NCI-H82 (cell line): ENCODE measurements at regions not wholly inside any gene's neighbourhood (a gene's known extent, or its start where the extent isn't known, plus 50 kb on each side); places are given as distances from the start of the nearest gene placed in this dataset.
"Not testable (repeated sequence)": the region's sequence is repeated elsewhere in the genome, so short reads cannot be mapped to it uniquely, and the experiment has no call there.

Experiments used
- DNase-seq: peaks from one replicate; lab custom pipeline; 2025; lab: John Stamatoyannopoulos, UW

DNA sequence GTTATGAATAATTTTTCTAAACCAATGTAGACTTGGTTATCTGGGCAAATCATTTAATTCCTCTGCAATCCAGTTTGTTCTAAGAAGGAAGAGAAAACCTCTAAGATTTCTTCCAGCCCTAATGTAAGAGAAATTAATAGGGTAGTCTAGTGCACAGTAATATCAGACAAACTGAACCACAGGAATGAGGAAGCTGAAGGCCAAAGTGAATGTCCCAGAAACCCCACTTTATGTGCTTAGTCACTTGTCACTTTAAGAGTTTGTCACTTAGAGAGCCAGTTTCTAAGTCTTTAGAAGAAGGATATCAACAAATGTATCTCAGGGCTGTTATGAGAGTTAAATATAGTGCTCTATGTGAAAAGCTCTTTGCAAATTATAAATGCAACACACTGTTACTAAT lies 750.6 kb downstream of the DIAPH3 start:
- DNase-seq, result no peak

DNA sequence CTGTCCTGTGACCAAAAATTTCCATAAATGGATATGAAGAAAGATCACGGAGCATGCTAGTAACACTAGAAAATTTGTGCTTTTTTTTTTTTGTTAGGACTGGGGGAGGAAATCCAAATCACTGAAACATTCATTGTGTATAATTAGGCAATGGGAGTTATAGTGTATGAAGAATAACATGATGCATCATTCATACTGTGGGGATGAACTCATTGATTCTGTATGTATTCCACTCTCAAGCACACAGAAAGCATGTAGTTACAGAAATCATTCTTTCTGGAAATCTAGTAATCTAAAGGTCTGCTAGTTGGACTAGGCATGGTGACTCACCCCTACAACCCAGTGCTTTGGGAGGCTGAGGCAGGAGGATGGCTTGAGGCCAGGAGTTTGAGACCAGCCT lies 749.7 kb downstream of the DIAPH3 start:
- DNase-seq, result no peak

- no peak for DNase-seq
Measured at GRCh38 chr13:59415498-59415897, 748.2 kb downstream of the DIAPH3 start.

DNA sequence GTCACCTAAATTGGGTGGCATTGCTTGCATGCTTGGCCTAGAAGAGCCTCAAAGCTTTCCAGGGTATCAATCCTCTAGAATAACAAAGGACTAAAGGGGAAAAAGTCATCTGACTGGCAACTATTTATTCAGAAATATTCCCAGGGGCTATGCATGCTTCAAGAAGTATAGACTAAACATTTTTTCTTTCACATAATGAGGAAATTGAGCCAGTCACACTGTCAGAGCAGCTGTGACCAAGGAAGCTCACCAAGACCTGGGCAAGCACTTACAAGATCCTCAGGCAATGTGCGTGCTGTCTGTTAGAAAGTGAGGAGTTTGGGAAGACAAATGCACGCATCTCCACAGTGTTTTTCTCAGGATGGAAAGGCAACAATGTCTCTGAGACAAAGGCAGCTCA lies 747.2 kb downstream of the DIAPH3 start:
- DNase-seq, result no peak

DNA sequence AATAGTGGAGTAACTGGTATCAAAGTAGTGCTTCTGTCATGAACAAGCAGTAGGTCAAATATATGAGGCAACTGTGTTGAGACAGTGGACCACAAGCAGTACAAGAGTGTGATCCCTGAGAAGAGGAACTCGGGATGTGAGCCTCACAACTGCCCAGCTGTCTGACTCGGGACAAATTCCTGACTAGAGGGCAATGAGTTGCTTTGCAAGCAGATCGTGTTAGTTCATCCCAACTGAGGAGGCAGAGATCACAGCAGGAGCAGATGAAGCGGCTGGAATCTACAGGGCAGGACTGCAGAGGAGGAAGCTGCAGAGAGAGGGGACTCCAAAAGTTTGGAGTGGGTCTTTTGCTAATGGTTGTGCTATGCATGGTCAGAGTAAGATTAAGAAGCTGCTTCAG lies 741.1 kb downstream of the DIAPH3 start:
- DNase-seq, result no peak

- DNase-seq, result no peak
Measured at GRCh38 chr13:59423708-59424340, 739.9 kb downstream of the DIAPH3 start.

DNA sequence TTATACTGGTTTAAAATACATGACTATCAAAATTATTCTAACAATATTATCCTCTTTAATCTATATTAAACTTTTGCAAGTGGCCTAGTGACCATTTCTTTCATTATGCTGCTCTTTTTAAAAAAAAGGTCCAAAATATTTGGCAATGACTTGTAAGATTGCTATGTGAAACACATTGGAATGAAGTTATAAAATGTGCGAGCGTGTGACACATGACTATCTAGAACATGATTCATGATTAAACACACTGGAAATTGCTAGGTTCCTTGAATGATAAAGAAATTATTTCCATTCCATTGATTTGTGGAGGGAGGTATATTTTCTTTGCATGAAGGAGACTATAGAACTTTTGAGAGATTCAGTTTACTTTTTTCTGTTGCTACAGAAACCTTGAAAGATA lies 739.1 kb downstream of the DIAPH3 start:
- DNase-seq, result no peak

- no peak for DNase-seq
Measured at GRCh38 chr13:59425211-59425741, 738.5 kb downstream of the DIAPH3 start.

DNA sequence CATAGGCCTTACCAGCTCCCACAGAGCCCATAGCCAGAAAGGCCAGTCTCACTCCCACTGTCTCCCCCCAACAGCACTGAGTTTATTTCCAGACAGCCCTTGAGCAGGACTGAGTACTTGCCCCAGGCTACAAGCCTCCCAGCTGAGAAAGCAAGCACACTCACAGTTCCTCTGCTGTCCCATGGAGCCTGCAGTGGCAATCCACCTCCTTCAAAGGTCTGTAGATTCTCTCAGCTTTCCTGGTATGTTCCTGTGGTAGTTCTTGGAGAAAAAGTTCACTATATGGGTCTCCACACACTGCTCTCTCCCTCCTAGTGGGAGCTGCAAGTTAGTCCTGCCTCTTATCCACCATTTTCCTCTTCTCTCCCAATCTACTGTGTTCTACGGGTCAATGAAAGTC lies 728.7 kb downstream of the DIAPH3 start:
- no peak for DNase-seq

DNA sequence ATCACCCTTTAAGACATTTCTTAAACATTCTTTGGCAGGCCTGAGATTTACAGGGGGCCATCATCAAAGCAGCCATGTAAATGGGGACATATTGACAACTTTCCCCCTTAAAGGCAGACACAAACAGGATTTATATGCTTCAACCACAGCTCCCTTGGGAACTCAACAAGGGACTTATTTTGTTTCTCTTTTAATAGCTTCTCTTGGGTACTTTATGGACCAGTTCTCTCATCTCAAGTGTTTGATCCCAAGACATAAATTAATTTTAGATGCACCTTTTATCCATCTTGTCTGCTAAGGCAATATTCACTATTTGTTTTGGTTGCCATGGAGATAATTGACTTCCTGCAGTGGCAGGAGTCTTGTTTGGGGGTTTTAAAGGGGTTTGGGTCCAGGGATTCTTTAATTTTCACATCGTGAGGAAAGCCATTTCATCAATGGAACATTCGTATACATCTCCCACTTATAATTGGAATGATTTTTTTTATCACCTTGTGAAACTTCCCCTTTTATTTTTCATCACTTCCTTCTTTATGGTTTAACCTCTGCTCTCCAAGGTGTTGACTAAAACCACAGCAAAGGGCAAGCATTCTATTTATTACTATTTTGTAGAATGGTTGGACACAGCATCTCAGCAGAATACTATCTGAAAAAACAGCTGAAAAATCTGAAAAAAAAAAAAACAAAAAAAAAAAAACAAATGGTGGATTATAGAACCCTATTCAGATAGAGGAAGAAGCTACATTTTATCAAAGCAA lies 726.0 kb downstream of the DIAPH3 start:
- peak; percentile 24 for DNase-seq

GRCh38 chr13:59439776-59440428 lies 723.8 kb downstream of the DIAPH3 start:
- DNase-seq, result no peak

DNA sequence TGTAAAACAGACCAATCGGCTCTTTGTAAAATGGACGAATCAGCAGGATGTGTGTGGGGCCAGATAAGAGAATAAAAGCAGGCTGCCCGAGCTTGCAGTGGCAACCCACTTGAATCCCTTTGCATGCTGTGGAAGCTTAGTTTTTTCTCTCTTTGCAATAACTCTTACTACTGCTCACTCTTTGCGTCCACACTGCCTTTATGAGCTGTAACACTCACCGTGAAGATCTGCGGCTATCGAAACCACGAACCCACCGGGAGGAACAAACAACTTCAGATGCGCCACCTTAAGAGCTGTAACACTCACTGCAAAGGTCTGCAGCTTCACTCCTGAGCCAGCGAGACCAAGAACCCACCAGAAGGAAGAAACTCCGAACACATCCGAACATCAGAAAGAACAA lies 722.7 kb downstream of the DIAPH3 start:
- DNase-seq, result not testable (repeated sequence)

DNA sequence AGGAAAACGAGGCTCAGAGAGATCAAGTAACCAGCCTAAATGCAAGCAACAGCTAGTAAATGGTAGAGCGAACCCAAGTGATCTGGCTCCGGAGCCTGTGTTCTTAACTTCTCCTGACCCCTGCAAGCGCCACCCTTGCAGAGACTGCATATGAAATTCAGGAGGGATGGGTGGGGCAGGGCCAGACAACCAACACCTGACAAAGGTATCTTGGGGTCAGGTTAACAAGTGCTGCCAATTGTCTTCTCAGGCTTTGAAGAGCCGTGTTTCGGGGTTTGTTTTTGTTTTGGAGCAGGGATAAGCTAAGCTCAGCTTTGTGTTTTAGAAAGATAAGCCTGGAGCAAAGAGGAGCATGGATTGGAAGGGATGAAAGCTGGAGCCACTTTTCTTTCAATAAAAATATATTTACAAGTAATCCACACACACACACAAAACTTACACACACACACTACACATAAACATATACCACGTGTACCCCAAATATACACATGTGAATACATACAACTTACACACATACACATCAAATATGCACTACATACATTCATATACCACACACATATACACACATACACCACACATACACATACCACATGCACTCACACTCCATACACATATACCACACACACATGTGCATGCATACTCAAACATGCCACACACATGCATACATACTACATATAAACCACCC lies 722.0 kb downstream of the DIAPH3 start:
- no peak for DNase-seq

DNA sequence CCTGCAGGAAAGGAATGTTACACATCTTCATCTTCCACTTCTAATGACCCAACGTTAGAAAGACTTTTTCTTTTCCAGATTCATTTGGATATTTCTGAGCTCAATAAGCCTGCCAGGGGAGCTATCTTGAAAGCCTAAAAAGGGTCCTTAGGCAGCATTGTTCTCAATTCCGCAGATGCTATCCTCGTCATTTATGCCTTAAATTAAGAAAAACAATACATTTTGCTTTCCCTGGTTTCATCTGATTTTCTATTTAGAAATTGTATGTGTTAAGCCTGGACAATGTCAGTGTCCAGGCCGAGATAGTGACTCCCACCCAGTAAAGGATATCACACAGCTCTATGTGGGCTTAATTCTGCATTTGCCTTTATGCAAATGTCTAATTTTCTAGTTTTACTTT lies 721.3 kb downstream of the DIAPH3 start:
- no peak for DNase-seq

GRCh38 chr13:59442944-59443486 lies 720.7 kb downstream of the DIAPH3 start:
- no peak for DNase-seq

DNA sequence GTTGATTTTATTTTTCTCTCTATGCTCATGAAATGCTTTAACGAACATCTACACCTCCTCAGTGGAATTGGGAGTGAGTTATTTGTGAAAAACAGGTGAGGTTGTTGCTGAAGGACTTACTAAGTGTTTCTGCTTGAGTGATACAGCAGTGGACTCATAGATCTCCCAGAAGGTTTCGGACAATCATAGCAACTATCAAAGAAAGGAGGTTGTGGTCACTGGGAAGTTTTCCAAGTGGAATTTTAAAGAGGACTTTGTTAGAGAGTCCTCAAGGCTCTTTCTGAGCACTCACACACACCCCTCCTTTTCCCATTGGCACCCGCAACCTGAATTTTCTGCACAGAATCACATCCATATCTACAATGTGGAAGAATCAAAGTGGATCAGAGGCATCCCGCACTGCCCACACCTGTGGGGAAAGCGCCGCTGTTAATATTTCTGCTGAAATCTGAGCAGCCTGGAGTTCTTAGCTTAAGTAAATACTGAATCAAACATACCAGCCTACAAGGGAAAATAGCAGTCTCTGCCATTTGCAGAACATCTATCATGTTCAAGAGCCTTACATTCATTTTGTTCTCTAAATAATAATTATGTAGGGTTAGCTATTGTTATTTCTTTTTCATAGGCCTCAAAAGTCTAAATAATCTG lies 719.4 kb downstream of the DIAPH3 start:
- no peak for DNase-seq

- no peak for DNase-seq
Measured at GRCh38 chr13:59445812-59446211, 717.9 kb downstream of the DIAPH3 start.

- DNase-seq, result no peak
Measured at GRCh38 chr13:59446391-59446790, 717.3 kb downstream of the DIAPH3 start.

DNA sequence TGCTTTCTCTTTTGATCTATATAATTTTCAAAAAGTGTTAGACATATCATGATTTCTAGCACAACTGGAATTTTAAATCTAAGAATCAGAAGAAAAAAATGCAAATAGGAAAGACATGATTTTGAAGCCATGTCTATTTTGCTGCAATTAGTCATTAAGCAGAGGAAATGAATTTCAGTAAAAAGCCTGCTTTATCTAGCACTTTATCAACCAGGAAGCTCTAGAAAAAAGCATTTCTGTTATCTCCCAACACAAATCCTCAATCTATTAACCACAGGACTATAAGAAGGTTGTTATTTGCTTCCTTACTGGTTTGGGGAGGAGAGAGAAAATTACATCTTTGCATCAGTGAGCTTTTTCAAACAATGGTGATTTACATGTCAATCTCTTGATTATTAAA lies 716.7 kb downstream of the DIAPH3 start:
- DNase-seq, result no peak

DNA sequence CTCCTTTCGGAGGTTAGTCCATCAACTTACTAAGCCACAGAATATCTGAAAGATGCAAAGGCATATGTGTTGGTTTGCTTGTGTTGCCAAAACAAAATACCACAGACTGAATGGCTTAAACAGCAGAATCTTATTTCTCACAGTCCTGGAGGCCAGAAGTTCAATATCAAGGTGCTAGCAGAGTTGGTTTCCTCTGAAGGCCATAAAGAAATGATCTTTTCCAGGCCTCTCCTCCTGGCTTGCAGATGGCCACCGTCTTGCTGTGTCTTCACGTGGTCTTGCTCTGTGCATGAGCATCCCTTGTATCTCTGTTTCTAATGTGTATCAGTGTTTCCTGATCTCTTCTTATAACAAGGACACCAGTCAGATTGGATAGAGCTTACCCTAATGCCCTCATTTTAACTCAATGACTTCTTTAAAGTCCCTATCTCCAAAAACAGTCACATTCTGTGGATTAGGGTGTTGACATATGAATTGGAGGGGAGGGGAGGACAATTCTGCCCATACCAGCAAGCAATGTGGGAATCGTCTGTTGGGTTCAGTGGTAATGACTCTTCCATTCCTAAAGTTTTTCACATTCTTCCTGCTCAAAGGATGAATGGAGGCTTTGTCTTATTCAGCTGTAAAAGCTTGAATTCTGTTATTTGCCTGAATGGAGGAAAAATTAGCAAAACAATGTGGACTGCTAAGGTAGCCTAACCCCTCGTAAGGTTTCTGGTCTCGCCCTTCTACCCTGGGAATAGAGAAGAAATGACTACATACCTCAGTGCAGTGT lies 715.7 kb downstream of the DIAPH3 start:
- DNase-seq, result no peak

DNA sequence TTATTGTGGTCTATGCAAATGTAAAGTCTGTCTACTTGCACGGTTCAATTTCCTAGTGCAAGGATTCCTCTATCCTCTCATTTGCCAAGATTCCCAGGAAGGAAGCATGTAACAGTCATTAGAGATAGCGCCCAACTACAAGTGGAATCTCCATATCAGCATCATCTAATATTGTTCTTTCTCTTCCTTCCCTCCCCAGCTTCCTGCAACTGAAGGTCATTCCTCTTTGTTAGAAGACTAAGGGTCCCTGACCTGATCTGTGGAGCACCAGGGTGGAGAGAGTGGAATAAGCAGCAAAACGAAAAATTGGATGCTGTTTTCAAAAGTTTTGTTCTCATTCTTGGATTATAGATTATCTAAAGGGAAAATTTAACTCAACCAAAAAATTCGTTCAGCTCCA lies 714.0 kb downstream of the DIAPH3 start:
- no peak for DNase-seq
